ENCODE measurements at regions not wholly inside any gene's neighbourhood (a gene's known extent, or its start where the extent isn't known, plus 50 kb on each side); places are given as distances from the start of the nearest gene placed in this dataset.

DNA sequence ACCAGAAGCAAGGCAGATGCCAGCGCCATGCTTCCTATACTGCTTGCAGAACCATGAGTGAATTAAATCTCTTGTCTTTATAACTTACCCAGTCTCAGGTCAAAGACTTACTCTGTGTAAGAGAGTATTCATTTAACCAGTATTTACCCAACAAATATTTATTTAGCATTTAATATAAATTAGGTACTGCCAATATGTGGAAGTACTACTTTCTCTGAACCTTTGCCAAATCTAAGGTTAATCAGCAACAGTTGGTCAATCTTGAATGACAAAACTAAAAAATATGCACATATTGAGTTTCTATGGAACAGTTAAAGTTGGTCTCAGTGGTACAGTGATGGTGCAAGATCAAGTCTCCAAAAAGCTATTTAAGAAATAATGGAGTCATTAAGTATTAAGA lies 155.9 kb upstream of the CCNG1 start:
- TF ChIP-seq GATA2 (IDR thresholded peaks at IDR 0.05; ENCODE audit: low read depth, low read length) (no peak), GATA3 (IDR thresholded peaks at IDR 0.05; ENCODE audit: low read depth, low read length) (no peak)

All from SH-SY5Y (cell line).